ENCODE measurements at regions not wholly inside any gene's neighbourhood (a gene's known extent, or its start where the extent isn't known, plus 50 kb on each side); places are given as distances from the start of the nearest gene placed in this dataset.

DNA sequence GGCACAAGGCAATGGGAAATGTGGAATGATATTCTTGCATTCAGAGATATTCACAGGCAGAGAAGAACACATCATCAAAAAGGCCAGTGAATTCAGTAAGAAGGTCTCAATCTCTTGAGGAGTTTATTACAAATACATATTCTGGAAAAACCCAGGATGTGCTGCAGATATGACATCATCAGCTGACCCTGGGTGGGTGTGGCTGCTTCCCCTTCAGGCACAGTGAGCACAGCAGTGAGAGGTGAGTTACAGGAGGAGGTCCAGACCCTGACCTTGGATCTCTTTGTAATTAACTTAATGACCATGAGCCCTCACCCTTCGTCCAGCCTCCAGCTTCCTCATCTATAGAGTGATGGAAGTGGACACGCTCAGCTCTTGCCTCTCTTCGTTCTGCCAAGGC lies 147.5 kb upstream of the SYNDIG1 start:
- no peaks in the 10 kb centered on the region for H3K4me1 Mint-ChIP-seq (ENCODE audit: low read depth, unreplicated experiment)
- no peak for DNase-seq
- no peak overlapping the region for H3K4me3 Mint-ChIP-seq (ENCODE audit: unreplicated experiment)
- no peaks in the 10 kb centered on the region for H3K36me3 Mint-ChIP-seq (ENCODE audit: unreplicated experiment)
- no peaks in the 10 kb centered on the region for H3K27me3 Mint-ChIP-seq (ENCODE audit: unreplicated experiment)
- TF ChIP-seq CTCF (IDR thresholded peaks at IDR 0.05; ENCODE audit: partially characterized antibody, unreplicated experiment) = no peak
- no peak overlapping the region for H3K27ac Mint-ChIP-seq (ENCODE audit: unreplicated experiment)
- H3K9me3 Mint-ChIP-seq (ENCODE audit: unreplicated experiment) = no peaks in the 10 kb centered on the region

GRCh38 chr20:24318569-24319352 lies 150.7 kb upstream of the SYNDIG1 start:
- no peaks in the 10 kb centered on the region for H3K36me3 Mint-ChIP-seq (ENCODE audit: unreplicated experiment)
- no peak overlapping the region for H3K27ac Mint-ChIP-seq (ENCODE audit: unreplicated experiment)
- DNase-seq = no peak
- TF ChIP-seq CTCF (IDR thresholded peaks at IDR 0.05; ENCODE audit: partially characterized antibody, unreplicated experiment) = no peak
- no peaks in the 10 kb centered on the region for H3K27me3 Mint-ChIP-seq (ENCODE audit: unreplicated experiment)
- no peaks in the 10 kb centered on the region for H3K9me3 Mint-ChIP-seq (ENCODE audit: unreplicated experiment)
- no peak overlapping the region for H3K4me3 Mint-ChIP-seq (ENCODE audit: unreplicated experiment)
- no peaks in the 10 kb centered on the region for H3K4me1 Mint-ChIP-seq (ENCODE audit: low read depth, unreplicated experiment)

DNA sequence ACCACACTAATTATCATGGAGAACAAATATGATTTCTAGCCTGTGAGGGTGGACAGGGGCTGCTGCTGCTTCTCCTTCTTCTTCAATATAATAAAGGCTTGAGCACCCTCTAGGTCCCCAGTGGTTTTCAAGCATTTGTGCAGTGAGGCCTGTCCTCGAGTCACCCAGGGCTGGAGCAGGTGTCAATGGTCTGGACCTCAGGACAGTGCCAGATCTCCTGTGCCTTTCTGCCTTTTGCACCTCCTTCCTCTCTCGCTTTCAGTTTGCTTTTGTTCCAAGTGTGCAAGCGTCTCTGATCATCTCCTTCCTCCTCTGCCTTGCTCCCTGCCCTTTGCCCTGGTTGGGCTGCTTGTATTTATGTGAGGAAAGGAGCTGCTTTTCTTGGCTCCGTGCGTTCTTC lies 152.2 kb upstream of the SYNDIG1 start:
- H3K27me3 Mint-ChIP-seq (ENCODE audit: unreplicated experiment) = no peaks in the 10 kb centered on the region
- H3K27ac Mint-ChIP-seq (ENCODE audit: unreplicated experiment) = no peak overlapping the region
- H3K4me3 Mint-ChIP-seq (ENCODE audit: unreplicated experiment) = no peak overlapping the region
- no peaks in the 10 kb centered on the region for H3K9me3 Mint-ChIP-seq (ENCODE audit: unreplicated experiment)
- H3K36me3 Mint-ChIP-seq (ENCODE audit: unreplicated experiment) = no peaks in the 10 kb centered on the region
- H3K4me1 Mint-ChIP-seq (ENCODE audit: low read depth, unreplicated experiment) = no peaks in the 10 kb centered on the region
- TF ChIP-seq CTCF (IDR thresholded peaks at IDR 0.05; ENCODE audit: partially characterized antibody, unreplicated experiment) = no peak
- DNase-seq = no peak

GRCh38 chr20:24316731-24317130 lies 152.7 kb upstream of the SYNDIG1 start:
- H3K27me3 Mint-ChIP-seq (ENCODE audit: unreplicated experiment) = no peaks in the 10 kb centered on the region
- no peaks in the 10 kb centered on the region for H3K36me3 Mint-ChIP-seq (ENCODE audit: unreplicated experiment)
- H3K4me3 Mint-ChIP-seq (ENCODE audit: unreplicated experiment) = no peak overlapping the region
- no peak for TF ChIP-seq CTCF (IDR thresholded peaks at IDR 0.05; ENCODE audit: partially characterized antibody, unreplicated experiment)
- H3K4me1 Mint-ChIP-seq (ENCODE audit: low read depth, unreplicated experiment) = no peaks in the 10 kb centered on the region
- DNase-seq = no peak
- H3K9me3 Mint-ChIP-seq (ENCODE audit: unreplicated experiment) = no peaks in the 10 kb centered on the region
- H3K27ac Mint-ChIP-seq (ENCODE audit: unreplicated experiment) = no peak overlapping the region

DNA sequence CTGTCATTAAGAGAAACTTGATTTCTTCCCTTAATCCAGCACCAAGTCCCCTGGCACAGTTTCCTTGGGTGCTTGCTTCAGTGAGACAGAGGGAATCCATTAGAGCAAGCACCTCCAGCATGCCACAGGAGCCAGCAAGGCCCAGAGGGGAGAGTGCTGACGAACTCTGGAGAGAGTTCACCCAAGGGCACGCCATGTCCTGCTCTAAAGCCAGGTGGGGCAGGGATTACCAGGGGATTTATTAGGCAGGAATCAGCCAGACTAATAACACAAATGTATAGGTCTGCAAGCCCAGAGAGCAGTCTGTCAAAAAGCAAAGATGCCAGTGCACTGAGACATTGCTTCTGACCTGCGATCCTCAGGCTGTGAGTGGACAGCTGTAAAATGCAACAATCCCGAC lies 155.4 kb upstream of the SYNDIG1 start:
- Mint-ChIP-seq H3K27ac (ENCODE audit: unreplicated experiment) (no peak overlapping the region), H3K9me3 (ENCODE audit: unreplicated experiment) (no peaks in the 10 kb centered on the region), H3K4me1 (ENCODE audit: low read depth, unreplicated experiment) (no peaks in the 10 kb centered on the region), H3K4me3 (ENCODE audit: unreplicated experiment) (no peak overlapping the region), H3K36me3 (ENCODE audit: unreplicated experiment) (no peaks in the 10 kb centered on the region), H3K27me3 (ENCODE audit: unreplicated experiment) (no peaks in the 10 kb centered on the region)
- no peak for DNase-seq
- no peak for TF ChIP-seq CTCF (IDR thresholded peaks at IDR 0.05; ENCODE audit: partially characterized antibody, unreplicated experiment)
